ENCODE measurements at regions not wholly inside any gene's neighbourhood (a gene's known extent, or its start where the extent isn't known, plus 50 kb on each side); places are given as distances from the start of the nearest gene placed in this dataset.

DNA sequence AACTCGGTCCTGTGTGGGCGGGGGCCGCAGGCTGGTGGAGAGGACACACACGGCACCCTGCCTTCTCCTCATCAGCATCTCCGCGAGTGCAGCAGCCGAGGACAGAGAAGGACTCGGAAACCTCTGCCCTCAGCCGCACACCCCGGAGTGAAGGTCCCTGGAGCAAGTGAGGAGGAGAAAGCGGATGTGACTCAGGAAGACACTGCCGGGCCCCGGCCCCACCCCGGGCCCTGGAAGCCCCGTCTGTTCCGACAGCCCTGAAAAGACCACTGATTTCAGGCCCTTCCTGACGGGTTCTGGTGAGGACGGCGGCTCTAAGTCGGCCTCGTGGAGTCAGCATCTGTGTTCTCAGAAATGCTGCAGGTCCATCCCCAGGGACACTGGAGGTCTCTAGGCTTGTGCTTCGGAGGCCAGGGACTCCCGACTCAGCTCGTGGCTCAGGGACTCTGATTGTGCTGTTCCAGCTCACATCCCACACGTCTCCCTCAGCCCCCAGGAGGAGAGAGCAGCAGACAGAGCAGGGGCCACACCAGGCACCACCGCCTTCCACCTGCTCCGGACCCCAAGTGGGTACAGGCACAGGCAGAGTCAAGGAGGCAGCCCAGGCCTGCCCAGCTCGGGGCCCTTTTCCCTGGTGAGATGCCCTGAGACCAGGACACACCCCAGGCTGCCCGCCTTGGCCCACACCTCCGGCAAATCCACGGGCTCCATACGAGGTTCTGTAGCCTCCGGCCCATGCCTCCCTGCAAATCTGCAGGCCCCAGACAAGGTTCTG is 134.5 kb upstream of the NKX1-1 start:
- DNase-seq, result no peak

DNA sequence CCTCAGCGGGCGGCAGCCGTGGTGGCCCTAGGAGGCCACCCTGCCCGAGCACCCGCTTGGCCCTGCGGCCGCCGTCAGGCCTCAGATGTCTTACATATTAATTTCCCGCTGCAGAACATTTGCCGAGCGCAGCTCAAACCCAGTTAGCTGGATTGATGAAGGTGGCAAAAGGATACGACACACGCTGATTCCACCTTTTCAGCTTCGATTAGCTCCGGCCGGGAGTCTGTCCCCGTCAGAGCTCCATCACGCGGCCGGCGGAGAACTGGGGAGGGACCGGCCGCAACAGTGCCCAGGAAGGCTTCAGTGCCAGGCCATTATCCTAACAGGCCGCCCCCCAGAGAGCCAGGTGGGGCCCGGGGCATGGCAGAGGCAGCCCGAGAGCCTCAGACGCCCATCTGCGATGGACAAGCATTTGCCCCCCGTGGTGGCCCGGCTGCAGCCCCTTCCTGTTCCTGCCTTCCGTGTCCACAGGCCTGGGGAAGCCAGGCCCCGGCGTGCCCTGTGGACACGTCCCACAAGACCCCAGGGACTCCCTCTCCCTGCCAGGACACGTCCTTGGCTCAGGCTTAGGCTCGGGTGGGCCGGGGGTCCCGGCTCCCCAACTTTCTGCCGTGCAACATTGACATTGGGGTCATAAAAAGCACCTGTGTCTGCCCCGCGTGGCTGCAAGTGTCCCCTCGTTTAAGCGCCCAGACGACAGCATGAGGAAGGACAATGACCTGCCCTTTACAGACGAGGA is 133.8 kb upstream of the NKX1-1 start:
- no peak for DNase-seq

DNA sequence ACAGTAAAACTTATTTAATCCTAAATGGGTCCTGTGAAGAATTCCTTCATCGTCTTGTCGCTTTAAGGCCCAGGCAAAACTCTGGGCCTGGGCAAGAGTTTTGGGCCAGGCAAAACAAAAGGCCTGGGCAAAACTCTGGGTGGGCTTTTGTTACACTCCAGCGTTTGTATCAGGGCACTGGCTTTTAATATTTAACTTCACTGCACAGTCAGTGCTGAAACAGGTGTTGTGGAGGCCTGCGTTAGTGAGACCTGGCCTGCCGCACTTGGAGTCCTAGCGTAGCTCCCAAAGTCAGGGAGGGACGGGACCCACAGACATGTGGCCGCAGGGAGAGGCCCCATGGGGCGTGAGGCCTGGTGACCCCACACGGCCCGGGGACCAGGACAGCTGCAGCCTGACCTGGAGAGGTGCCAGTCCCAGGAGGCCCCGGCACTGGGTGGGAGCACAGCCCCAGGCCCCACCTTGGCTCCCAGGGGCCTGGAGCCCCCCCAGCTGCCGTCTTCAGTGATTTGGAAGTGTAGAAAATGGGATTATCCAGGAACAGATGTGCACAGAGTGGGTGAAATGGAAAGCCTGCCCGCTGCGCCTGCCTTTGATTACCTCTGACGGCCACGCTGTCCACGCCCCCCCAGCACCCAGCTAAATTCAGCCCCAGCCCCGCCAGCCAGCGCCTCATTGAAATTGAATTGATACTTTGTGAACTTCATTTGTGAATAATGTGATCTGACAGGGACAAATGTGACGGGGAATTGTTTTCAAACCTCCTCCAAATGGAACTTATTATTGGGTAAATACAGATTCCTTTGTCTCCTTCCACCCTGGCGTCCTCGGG is 132.9 kb upstream of the NKX1-1 start:
- no peak for DNase-seq

DNA sequence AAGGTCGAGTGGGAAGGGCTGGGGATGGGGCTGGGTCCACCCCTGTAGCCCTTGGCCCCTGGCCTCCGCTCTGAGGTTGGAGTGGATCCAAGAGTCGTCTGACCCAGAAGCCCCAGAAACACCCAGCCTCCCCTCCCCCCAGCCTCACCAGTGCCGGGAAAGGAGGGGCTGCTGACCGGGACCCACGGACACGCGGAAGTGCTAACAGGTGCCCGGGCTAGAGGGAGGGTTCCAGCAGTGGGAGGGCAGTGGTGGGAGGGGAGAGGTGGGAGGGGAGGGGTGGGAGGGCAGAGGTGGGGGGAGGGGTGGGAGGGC is 131.8 kb upstream of the NKX1-1 start:
- no peak for DNase-seq

DNA sequence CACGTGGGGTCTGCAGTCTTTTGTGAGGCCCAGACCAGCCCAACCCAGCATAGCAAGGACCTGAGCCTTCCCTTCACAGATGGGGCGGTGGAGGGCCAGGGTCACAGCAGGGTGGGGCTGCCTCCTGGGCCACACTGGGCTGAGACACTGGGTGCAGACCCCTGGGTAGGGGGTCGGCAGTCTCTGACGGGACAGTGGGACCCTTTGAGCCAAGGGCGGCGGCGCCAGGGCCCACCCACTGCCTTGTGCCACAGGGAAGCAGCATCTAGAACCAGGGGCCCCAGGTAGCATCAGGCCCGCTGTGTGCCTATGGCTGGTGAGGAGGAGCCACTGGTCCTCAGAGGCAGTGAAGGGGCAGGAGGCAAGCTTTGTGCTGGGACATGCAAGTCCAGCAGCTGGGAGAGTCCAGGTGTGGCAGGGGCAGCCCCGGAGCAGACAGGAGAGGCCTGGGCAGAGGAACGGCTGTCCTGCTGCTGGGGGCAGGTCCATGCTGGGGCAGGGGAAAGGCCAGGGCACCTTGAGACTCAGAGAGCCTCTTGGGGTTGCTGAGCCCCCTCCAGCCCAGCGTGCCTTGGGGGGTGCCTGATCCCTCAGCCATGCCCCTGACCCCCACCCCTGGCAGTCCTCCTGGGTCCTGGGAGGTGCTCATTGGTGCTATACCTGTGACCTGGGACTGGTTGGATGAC is 131.3 kb upstream of the NKX1-1 start:
- no peak for DNase-seq

DNA sequence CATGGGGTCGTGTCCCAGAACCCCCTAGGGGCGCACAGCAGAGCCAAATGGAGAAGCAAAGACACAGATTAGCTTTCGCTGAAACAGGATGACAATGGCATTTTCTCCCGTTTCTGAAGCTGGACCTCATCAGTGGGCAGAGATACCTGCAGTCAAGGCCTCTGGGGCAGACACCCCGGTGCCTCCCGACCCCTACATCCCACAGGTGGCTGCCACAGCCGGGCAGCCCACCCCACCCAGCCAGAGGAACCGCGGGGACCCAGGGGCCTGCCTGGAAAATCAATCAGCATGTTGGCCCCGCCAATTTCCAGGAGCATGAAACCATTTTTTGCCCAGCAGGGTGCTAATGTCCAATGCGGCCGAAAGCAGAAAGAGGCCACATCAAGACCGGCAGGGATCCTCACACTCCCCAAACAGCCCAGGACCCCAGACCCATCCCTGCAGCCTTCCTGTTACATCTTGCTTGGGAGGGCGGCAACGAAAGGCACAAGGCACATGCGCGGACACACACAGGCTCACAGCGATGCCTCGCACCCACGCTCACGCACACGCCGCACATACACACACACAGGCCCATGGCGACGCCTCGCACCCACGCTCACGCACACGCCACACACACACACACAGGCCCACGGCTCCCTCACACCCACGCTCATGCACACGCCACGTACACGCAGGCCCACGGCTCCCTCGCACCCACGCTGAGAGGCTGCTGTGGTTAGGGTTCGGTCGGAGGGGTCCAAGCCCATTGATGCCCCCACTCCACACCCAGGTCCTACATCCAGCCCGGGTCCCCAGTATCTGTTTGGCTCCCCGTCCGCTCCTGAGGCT is 130.6 kb upstream of the NKX1-1 start:
- DNase-seq, result no peak

DNA sequence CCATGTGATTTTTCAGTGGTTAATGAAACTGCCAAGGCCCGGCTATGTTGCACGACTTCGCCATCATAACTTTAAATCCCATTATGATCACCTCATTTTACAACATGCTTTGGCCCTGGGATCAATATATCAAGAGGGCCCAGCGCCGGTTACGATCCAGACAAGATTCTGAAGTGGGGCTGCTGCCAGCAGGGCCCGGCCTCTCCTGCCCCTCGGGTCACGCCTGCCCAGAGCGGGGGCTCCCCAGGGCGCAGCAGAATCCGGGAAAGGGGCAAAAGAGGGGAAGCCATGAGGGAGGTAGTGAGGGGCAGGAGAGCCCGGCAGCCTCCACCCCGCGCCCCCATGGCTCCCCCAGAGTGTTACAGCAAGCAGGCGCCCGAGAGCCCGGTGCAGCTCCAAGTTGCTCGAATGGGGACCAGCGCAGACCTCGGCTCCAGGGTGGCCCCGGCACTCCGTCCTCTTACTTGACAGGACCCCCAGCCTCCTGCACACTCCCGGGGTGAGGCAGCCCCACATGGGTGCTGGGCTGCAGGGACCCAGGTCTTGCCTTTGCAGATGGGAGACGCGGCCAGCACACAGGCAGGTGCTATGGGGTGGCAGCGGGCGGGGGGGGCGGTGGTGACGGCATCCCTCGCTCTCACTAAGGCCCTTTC is 129.8 kb upstream of the NKX1-1 start:
- no peak for DNase-seq

DNA sequence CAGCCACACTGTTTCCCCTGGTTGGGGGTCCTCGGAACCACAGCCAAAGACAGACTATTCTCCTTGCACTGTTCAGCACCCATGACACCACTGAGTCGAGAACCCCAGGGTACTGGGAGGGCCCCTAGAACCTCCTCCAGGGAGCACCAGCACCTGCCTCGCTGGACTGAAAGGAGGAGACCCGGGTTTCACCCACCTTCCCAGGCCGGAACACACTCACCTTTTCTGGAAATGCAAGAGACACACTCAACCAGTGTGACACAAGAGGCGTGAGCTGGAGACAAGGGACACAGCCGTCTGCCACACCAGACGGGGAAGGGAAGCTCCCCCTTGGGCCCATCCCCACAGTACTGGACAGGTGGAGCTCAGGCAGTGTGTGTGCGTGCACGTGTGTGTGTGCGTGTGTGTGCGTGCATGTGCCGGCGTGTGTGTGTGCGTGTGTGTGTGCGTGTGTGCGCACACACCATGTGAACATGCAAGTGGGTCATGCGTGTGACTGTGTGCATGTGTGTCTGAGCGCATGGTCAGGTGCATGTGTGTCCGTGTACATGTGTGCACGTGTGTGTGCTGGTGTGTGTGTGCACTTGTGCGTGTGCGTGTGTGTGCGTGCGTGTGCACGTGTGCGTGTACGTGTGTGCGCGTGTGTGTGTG is 128.8 kb upstream of the NKX1-1 start:
- no peak for DNase-seq

DNA sequence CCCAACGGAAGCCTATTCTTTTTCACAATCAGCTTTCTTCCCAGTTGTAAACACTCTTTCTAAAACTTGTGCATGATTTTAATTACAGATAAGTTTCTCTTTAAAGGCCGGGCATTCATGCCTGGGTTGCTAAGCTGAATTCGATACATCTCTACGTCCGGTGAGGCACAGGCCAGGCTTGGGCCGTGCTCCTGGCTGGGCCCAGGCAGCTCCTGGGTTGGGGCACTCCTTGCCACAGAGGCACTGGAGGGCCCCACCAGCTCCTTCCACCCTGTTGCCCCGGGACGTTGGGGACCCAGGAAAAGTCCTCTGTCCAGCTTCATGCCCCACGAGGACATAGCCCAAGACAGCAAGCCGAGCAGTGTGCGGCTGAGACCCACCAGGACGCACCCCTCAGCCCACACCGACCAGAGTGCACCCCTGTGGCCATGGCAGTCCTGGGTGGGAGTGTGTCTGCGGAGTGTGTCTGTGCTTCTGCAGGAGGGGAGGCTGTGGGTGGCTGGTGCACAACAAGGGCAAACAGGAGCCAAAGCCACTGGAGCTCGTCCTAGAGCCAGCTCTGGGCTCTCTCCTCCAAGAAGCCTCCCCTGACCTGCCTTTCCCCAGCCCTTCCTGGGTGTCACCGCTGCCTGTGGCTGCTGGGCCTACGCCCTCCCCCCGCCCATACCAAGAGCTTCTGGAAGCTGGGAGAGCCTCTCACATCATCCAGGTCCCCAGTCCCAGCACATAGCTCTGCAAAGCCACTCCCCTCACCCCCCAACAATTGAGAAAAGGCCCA is 128.0 kb upstream of the NKX1-1 start:
- no peak for DNase-seq

DNA sequence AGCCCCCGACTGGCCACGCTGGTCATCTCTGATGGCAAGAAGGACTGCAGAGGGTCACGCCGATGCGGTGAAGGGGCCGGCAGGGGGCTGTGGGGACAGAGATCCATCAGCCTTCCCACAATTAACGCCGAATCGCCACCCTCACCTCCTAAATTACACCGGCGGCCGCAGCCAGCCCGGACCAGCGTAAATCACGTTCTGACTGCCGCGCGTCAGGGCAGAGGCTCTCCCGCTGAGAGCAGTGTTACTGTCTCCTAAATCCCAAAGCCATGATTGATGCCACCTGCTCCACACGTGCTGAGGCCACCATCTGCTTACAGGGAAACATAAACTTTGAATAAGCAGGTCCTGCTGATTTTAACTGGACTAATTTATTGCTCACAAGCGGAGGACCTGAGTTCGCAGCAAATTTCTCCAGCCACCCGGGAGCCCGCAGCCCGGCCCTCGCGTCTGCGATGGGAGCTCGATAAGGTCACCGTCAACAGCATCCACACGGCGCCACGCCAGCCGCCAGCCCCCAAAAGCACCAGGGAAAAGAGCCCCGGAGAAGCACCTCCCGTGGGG is 127.3 kb upstream of the NKX1-1 start:
- DNase-seq, result no peak

DNA sequence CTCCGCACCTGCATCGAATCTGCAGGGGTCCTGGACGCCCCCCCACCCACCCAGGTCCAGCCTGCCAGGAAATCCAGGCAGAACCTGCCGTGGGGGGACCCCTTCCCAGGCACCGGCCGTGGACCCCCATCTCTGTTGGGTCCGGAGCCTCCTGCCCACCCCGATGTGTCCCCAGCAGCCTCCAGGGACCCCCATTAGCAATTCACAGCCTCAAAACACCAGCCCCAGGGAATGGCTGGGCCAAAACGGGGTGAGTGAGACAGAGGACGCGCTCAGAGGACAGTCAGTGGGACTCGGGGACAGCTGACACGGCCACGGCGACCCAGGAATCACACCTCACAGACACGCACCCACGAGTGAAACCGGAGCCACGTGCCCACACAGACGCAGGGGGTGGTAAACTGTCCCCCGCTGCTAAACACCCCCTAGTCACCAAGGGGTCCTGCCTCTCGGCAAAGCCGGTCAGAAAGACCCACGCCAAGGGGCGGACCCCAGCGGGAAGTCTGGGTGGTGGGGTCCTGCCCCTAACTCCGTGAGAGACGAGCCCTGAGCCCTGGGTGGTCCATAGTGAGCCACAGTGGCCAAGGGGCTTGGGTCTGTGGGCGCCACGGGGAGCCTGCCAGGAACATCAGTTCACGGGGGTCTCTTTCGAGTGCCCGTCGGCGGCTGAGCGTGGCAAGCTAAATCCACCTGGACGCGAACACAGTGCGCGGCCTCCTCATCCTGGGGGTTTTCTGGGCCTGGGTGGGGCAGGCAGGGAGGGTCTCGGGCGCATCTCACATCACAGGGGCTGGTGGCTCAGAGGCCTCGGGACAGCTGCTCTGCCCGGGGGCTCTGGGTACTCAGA is 126.5 kb upstream of the NKX1-1 start:
- no peak for DNase-seq

DNA sequence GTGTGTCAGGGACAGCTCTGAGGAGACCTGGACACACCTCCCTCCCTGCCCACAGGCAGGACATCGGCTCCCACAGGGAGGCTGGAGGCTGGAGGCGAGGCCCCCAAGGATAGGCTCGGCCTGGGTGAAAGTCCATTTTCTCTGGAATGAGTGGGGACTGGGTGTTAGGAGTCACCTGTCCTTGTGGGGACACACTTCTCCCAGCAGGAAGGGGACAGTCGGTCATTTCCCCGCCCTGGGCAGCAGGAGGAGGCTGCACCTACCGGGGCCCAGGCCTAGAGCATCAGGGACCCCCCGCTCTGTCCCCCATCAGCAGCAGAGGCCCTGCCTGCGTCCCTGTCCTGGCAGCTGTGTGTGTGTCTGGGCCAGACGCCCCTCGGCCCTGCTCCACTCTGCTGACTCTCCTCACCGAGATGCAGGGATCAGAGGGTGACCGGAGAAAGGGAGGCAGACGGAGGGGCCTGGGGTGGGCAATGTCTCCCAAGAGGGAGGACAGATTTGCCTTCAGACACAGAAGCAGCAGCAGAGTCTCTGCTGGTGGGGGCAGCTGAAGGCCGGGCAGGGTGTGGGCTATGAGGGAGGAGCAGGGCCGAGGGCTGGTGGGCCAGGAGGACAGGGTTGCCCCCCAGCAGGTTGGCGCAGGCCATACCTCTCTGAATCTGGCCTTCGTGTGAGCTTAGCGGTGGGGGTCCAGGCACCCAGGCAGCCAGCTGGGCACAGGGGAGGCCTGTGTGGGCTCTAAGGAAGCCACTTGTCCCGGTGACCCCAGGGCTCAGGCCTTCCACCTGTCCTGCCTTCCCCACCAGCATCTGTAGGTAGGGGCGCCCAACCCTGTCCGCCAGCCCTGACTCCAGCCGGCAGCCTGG is 125.7 kb upstream of the NKX1-1 start:
- no peak for DNase-seq

DNA sequence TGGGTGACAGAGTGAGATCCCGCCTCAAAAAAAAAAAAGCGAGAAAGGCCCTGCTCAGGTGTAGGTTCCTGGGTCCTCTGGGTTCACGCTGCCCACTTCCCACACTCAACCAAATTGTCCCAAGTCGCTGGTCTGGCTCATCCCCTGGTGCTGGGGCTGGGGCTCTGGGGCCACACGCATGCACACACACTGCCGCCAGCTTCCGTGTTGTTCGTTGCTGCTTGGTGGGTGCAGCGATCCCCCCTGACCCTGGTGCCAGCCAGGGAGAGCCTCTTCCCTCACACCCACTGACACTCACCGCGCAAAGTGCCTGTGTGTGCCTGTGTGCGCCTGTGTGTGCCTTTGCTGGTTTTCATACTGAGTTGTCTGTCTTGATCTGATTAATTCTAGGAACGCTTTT is 124.1 kb upstream of the NKX1-1 start:
- no peak for DNase-seq

DNA sequence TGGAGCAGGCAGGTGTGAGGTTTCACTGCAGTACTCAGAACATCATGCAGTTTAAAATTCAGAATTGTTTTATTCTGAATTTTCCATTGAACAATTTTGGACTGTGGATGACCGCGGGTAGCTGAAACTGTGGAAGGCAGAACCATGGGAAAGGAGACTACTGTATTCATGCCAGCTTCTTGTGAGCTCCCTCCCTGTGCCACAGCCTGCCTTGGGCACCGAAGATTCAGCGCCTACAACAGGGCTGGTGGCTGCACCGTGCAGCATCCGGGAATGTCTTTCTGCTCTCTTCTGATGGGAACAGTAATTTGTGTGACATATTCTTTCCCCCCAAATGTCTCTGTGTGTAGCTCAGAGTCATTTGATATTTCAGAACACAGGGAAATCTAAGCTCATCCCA is 118.5 kb upstream of the NKX1-1 start:
- no peak for DNase-seq

DNA sequence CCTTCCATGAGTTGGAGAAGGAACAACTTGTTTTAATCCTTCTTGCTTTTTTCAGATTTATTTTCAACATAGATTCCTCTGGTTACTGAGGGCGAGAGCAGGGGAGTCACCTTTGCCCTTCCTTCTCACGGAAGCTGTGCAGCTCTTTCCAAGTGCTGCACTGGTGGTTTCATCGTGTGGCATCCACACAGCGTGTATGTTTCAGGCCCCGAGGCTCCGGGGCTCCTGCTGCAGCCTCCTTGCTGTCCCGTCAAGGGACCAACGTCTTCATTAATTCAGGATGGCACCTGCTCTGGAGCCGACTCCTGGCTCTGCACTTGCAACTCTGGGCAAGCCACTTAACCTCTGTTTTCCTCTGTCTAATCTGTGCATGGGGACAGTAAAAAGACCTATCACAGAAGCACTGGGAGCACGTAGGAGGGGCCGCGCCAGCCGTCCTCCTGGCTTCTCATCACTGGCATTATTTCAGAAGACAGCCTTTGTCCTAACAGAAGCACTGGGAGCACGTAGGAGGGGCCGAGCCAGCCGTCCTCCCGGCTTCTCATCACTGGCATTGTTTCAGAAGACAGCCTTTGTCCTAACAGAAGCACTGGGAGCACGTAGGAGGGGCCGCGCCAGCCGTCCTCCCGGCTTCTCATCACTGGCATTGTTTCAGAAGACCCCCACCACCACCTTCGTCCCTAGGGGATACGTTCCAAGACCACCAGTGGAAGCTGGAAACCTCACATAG is 117.8 kb upstream of the NKX1-1 start:
- DNase-seq, result no peak

DNA sequence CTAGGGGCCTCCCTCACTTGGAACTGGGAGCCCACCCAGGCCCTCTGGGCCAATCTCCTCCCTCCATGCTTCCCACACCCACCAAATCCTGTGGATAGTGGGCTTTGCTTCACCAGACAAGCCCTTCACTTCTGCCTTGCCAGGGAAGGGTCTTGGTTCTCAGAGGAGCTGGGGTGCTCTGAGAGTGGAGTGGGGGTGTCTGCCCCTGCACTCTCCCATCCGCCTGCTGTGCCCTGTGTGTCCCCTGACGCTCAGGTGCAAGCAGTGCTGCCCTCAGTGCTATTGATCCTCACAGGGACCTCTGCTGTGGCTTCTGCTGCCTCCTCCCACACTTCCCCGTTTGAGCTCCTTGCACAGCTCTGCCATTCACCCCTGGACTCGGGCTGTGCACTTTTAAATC is 117.3 kb upstream of the NKX1-1 start:
- DNase-seq, result no peak

DNA sequence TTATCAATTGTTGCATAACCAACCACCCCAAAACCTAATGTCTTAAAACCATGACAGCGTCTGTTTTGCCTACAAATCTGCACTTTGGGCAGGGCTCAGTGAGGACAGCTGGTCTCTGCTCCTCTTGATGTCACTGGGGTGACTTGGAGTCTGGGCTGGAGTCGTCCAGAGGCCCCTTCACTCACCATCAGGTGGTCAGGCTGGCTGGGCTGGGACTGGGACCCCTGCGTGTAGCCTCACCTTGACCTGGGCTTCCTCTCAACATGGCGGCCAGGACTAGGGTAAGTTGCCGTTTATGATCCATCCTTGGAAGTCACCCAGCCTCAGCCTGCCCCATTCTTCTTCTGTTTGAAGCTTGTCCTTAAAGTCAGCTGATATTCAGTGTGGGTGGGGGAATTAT is 116.8 kb upstream of the NKX1-1 start:
- DNase-seq, result no peak
